ENCODE measurements at regions not wholly inside any gene's neighbourhood (a gene's known extent, or its start where the extent isn't known, plus 50 kb on each side); places are given as distances from the start of the nearest gene placed in this dataset.

DNA sequence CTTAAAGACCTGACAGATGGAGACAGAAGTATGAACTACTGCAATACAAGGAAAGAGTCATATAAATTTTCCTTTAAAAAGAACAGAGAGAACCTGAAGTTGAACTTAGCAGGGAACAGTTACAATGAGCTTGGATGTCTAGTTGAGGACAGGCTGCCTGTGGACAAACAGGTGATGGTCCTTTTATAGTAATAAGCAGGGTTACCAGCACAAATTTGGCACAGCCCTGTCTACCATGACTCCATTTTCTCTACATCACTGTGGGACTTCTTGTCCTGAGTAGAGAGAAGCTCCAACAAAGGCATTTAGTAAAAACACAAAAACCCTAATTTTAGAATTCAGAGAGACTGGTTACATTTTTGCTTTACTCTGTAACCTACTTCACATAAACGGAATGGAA, 448.1 kb downstream of the PLCL1 start:
- DNase-seq = no peak
- no peak overlapping the region for H3K27ac ChIP-seq (ENCODE audit: insufficient read depth in 1 of 2, low read depth in 1 of 2, low read length in 2 of 2, poor library complexity in 1 of 2, severe bottlenecking in 2 of 2)
- H3K36me3 ChIP-seq (ENCODE audit: control insufficient read depth in 4 of 4, insufficient read depth in 4 of 4, low read length in 3 of 4) = no peaks in the 10 kb centered on the region
- H3K4me3 ChIP-seq (ENCODE audit: control insufficient read depth in 1 of 7, extremely low read depth in 1 of 7, insufficient read depth in 4 of 7, low read depth in 2 of 7, low read length in 6 of 7) = no peak overlapping the region
- peaks cover 0 to 7% (median 0%) of the 10 kb centered on the region in 5 experiments for H3K27me3 ChIP-seq (replicated peaks in 2 of 5; ENCODE audit: control insufficient read depth in 4 of 5, insufficient read depth in 5 of 5, low read length in 4 of 5)
- H3K4me1 ChIP-seq (ENCODE audit: control extremely low read depth in 1 of 4, control insufficient read depth in 4 of 4, insufficient read depth in 4 of 4, low read length in 3 of 4) = no peaks in the 10 kb centered on the region
- 100% methylated on average over 1 of the region's 1 CpG for WGBS (ENCODE audit: insufficient coverage)
- no peaks in the 10 kb centered on the region for H3K9me3 ChIP-seq (ENCODE audit: control extremely low read depth in 1 of 5, control insufficient read depth in 4 of 5, insufficient read depth in 2 of 5, low read depth in 1 of 5, low read length in 4 of 5)
- POLR2A ChIA-PET = no interaction called here
- CTCF ChIA-PET = no interaction called here

DNA sequence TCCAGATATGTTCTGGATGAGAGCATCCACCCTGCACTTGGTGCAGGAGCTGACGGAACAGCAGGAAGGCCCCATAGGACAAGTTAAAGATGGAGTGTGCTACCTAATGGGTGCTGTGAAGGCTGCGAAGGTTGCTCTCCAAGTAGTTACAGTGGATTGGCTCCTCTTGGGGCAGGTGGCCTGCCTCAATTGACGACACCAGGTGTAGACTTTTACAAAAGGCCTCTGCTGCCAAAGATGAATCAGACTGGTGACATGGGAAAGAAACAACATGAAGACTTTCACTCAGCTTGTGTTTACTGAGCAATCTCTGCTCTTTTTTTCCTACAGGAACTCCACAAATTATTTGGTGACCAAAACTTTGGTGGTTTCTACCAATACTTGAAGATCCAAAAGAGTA, 437.7 kb downstream of the PLCL1 start:
- Histone ChIP-seq H3K9me3 (ENCODE audit: control extremely low read depth in 1 of 5, control insufficient read depth in 4 of 5, insufficient read depth in 2 of 5, low read depth in 1 of 5, low read length in 4 of 5) (no peaks in the 10 kb centered on the region), H3K4me1 (ENCODE audit: control extremely low read depth in 1 of 4, control insufficient read depth in 4 of 4, insufficient read depth in 4 of 4, low read length in 3 of 4) (peaks cover 0 to 3% (median under 1%) of the 10 kb centered on the region in 4 experiments), H3K36me3 (ENCODE audit: control insufficient read depth in 4 of 4, insufficient read depth in 4 of 4, low read length in 3 of 4) (no peaks in the 10 kb centered on the region), H3K27me3 (replicated peaks in 2 of 5; ENCODE audit: control insufficient read depth in 4 of 5, insufficient read depth in 5 of 5, low read length in 4 of 5) (peaks cover 0 to 4% (median 0%) of the 10 kb centered on the region in 5 experiments), H3K27ac (ENCODE audit: insufficient read depth in 1 of 2, low read depth in 1 of 2, low read length in 2 of 2, poor library complexity in 1 of 2, severe bottlenecking in 2 of 2) (no peak overlapping the region), H3K4me3 (ENCODE audit: control insufficient read depth in 1 of 7, extremely low read depth in 1 of 7, insufficient read depth in 4 of 7, low read depth in 2 of 7, low read length in 6 of 7) (no peak overlapping the region)
- CTCF ChIA-PET = no interaction called here
- DNase-seq = no peak
- POLR2A ChIA-PET = no interaction called here
- WGBS (ENCODE audit: insufficient coverage) = 93% methylated on average over 3 of the region's 3 CpGs

DNA sequence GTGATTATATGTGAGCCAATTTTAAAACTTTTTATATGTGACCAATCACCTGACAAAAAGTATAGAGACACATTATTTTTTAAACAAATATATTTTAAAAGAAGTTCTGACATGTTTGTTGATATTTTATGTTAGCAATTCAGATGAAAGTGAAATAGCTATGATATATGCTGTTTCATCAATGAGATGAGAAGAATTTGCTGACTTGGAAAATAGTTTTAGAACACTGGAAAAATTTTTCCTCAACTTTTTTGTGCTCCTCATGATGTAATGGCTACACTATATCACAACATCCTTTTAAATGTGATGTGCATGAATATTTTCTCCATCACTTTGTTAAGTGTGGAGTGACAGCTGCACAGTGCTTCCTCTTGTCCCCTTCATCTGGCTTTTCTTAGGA, 434.0 kb downstream of the PLCL1 start:
- Histone ChIP-seq H3K9me3 (ENCODE audit: control extremely low read depth in 1 of 5, control insufficient read depth in 4 of 5, insufficient read depth in 2 of 5, low read depth in 1 of 5, low read length in 4 of 5) (no peaks in the 10 kb centered on the region), H3K27ac (ENCODE audit: insufficient read depth in 1 of 2, low read depth in 1 of 2, low read length in 2 of 2, poor library complexity in 1 of 2, severe bottlenecking in 2 of 2) (no peak overlapping the region), H3K4me1 (ENCODE audit: control extremely low read depth in 1 of 4, control insufficient read depth in 4 of 4, insufficient read depth in 4 of 4, low read length in 3 of 4) (peaks cover 0 to 3% (median under 1%) of the 10 kb centered on the region in 4 experiments), H3K36me3 (ENCODE audit: control insufficient read depth in 4 of 4, insufficient read depth in 4 of 4, low read length in 3 of 4) (no peaks in the 10 kb centered on the region), H3K27me3 (replicated peaks in 2 of 5; ENCODE audit: control insufficient read depth in 4 of 5, insufficient read depth in 5 of 5, low read length in 4 of 5) (no peaks in the 10 kb centered on the region), H3K4me3 (ENCODE audit: control insufficient read depth in 1 of 7, extremely low read depth in 1 of 7, insufficient read depth in 4 of 7, low read depth in 2 of 7, low read length in 6 of 7) (no peak overlapping the region)
- DNase-seq = no peak
- ChIA-PET CTCF (no interaction called here), POLR2A (no interaction called here)

DNA sequence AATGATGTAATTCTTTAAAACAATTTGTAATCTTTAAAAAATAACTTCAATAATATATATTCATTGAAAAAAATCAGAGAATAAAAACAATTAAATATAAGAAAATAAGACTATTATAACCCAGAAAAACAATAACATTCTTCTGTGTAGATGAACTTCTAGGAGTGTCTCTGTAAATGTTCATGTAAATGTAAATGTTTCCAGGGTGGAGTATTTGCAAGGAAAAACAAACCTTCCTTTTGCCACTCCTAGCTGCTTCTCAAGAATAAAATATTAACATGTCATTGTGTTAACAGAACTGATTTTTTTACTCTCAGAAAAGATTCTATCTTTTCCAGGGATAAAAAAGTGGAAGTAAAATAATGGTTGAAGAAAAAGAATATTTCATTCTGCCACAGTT, 431.9 kb downstream of the PLCL1 start:
- Histone ChIP-seq H3K9me3 (ENCODE audit: control extremely low read depth in 1 of 5, control insufficient read depth in 4 of 5, insufficient read depth in 2 of 5, low read depth in 1 of 5, low read length in 4 of 5) (no peaks in the 10 kb centered on the region), H3K36me3 (ENCODE audit: control insufficient read depth in 4 of 4, insufficient read depth in 4 of 4, low read length in 3 of 4) (no peaks in the 10 kb centered on the region), H3K4me3 (ENCODE audit: control insufficient read depth in 1 of 7, extremely low read depth in 1 of 7, insufficient read depth in 4 of 7, low read depth in 2 of 7, low read length in 6 of 7) (no peak overlapping the region), H3K27ac (ENCODE audit: insufficient read depth in 1 of 2, low read depth in 1 of 2, low read length in 2 of 2, poor library complexity in 1 of 2, severe bottlenecking in 2 of 2) (no peak overlapping the region), H3K4me1 (ENCODE audit: control extremely low read depth in 1 of 4, control insufficient read depth in 4 of 4, insufficient read depth in 4 of 4, low read length in 3 of 4) (peaks cover 0 to 3% (median under 1%) of the 10 kb centered on the region in 4 experiments), H3K27me3 (replicated peaks in 2 of 5; ENCODE audit: control insufficient read depth in 4 of 5, insufficient read depth in 5 of 5, low read length in 4 of 5) (no peaks in the 10 kb centered on the region)
- CTCF ChIA-PET = no interaction called here
- POLR2A ChIA-PET = no interaction called here
- DNase-seq = no peak

DNA sequence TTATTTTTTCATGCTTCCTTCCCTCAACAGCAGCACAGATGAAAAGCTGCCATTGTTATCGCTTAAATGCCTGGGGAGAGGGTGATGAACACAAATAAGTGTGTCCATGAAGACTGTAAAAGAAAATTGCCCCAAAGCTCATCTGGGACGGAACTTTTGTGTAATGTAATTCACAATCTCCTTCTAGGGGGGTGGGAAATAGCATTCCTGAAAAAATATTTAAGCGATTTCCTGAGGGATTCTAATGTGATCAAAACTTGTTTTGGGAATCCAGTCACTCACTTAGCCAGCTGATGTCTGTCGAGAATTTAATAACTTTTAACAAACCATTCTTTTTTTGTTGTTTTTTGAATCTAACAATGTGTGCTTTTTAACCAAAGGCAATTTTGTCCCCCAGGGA, 427.9 kb downstream of the PLCL1 start:
- H3K9me3 ChIP-seq (ENCODE audit: control extremely low read depth in 1 of 5, control insufficient read depth in 4 of 5, insufficient read depth in 2 of 5, low read depth in 1 of 5, low read length in 4 of 5) = no peaks in the 10 kb centered on the region
- H3K36me3 ChIP-seq (ENCODE audit: control insufficient read depth in 4 of 4, insufficient read depth in 4 of 4, low read length in 3 of 4) = no peaks in the 10 kb centered on the region
- ChIA-PET POLR2A (no interaction called here), CTCF (no interaction called here)
- DNase-seq = no peak
- H3K27me3 ChIP-seq (replicated peaks in 2 of 5; ENCODE audit: control insufficient read depth in 4 of 5, insufficient read depth in 5 of 5, low read length in 4 of 5) = peaks cover 0 to 3% (median 0%) of the 10 kb centered on the region in 5 experiments
- no peaks in the 10 kb centered on the region for H3K4me1 ChIP-seq (ENCODE audit: control extremely low read depth in 1 of 4, control insufficient read depth in 4 of 4, insufficient read depth in 4 of 4, low read length in 3 of 4)
- WGBS (ENCODE audit: insufficient coverage) = 75% methylated on average over 2 of the region's 4 CpGs
- H3K4me3 ChIP-seq (ENCODE audit: control insufficient read depth in 1 of 7, extremely low read depth in 1 of 7, insufficient read depth in 4 of 7, low read depth in 2 of 7, low read length in 6 of 7) = no peak overlapping the region
- no peak overlapping the region for H3K27ac ChIP-seq (ENCODE audit: insufficient read depth in 1 of 2, low read depth in 1 of 2, low read length in 2 of 2, poor library complexity in 1 of 2, severe bottlenecking in 2 of 2)

DNA sequence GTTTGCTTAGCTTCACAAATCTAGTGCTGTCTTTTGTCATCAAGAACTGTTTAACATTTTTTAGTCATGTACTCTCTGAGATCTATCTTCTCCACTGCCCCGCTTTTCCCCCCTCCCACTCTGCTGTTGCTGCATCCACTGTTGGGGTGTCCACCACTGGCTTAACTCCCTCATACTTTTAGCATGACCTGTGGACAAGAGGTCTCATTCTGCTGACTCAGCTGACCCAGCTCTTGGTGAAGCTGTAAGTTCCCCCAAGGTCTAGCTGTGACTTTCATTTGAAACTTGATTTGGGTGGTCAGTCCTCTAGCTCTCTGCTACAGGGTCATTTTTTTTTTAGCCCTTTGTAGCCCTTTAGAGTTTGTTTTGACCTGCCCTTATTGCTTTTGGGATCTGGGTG, 427.2 kb downstream of the PLCL1 start:
- no peaks in the 10 kb centered on the region for H3K36me3 ChIP-seq (ENCODE audit: control insufficient read depth in 4 of 4, insufficient read depth in 4 of 4, low read length in 3 of 4)
- ChIA-PET POLR2A (no interaction called here), CTCF (interaction anchor here (0.6 to 0.9 kb wide), 2 partner anchors 106 to 168 kb away, joined by 3 to 4 read pairs; no protein-coding TSS in a partner anchor)
- no peak overlapping the region for H3K27ac ChIP-seq (ENCODE audit: insufficient read depth in 1 of 2, low read depth in 1 of 2, low read length in 2 of 2, poor library complexity in 1 of 2, severe bottlenecking in 2 of 2)
- H3K4me1 ChIP-seq (ENCODE audit: control extremely low read depth in 1 of 4, control insufficient read depth in 4 of 4, insufficient read depth in 4 of 4, low read length in 3 of 4) = no peaks in the 10 kb centered on the region
- no peak for DNase-seq
- peaks cover 0 to 3% (median 0%) of the 10 kb centered on the region in 5 experiments for H3K27me3 ChIP-seq (replicated peaks in 2 of 5; ENCODE audit: control insufficient read depth in 4 of 5, insufficient read depth in 5 of 5, low read length in 4 of 5)
- no peak overlapping the region for H3K4me3 ChIP-seq (ENCODE audit: control insufficient read depth in 1 of 7, extremely low read depth in 1 of 7, insufficient read depth in 4 of 7, low read depth in 2 of 7, low read length in 6 of 7)
- H3K9me3 ChIP-seq (ENCODE audit: control extremely low read depth in 1 of 5, control insufficient read depth in 4 of 5, insufficient read depth in 2 of 5, low read depth in 1 of 5, low read length in 4 of 5) = no peaks in the 10 kb centered on the region
- WGBS (ENCODE audit: insufficient coverage) = 92% methylated on average over 1 of the region's 1 CpG

DNA sequence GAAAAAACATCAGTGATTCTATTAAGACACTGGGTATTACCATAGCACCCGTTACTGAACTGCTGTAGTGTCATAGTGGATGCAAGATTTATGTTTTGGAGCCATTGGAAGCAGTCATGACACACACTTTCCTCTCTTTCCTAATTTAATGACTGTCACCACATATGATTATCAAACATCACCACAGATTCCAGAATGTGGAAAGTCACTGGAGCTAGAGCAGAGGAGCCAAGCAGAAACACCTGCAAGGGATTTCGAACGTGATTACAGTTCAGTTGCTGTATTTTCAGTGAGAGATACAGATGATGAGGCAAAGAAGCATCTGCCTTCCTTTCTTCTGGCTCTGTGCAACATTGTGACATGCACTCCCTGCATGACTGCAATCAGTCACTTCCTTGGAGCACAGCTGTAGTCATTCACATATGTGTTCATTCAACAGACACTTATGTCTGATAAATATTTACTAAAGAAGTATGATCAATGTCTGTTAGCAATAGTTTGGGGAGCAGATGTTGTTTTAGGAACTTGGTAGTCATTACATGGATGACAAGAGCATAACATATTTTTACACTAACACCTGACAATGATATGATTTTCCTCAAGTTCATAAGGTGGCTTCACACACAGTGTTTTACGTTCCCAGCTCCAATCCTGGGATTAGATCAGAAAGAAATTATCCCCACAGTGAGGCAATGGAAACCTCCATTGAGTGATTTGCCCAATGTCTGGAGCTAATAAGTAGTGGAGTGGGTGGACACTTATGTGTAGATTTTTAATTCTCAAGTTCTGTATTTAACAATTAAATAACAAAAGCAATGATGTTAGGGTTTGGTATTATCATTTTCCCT, 416.6 kb downstream of the PLCL1 start:
- POLR2A ChIA-PET = no interaction called here

More for the DNA sequence above, 416.6 kb downstream of the PLCL1 start:
- no peaks in the 10 kb centered on the region for H3K27me3 ChIP-seq (replicated peaks in 2 of 5; ENCODE audit: control insufficient read depth in 4 of 5, insufficient read depth in 5 of 5, low read length in 4 of 5)
- WGBS (ENCODE audit: insufficient coverage) = 90% methylated on average over 3 of the region's 4 CpGs
- no peak overlapping the region for H3K4me3 ChIP-seq (ENCODE audit: control insufficient read depth in 1 of 7, extremely low read depth in 1 of 7, insufficient read depth in 4 of 7, low read depth in 2 of 7, low read length in 6 of 7)
- H3K9me3 ChIP-seq (ENCODE audit: control extremely low read depth in 1 of 5, control insufficient read depth in 4 of 5, insufficient read depth in 2 of 5, low read depth in 1 of 5, low read length in 4 of 5) = no peaks in the 10 kb centered on the region
- no peaks in the 10 kb centered on the region for H3K36me3 ChIP-seq (ENCODE audit: control insufficient read depth in 4 of 4, insufficient read depth in 4 of 4, low read length in 3 of 4)
- no peak for DNase-seq
- no peak overlapping the region for H3K27ac ChIP-seq (ENCODE audit: insufficient read depth in 1 of 2, low read depth in 1 of 2, low read length in 2 of 2, poor library complexity in 1 of 2, severe bottlenecking in 2 of 2)
- CTCF ChIA-PET = no interaction called here
- H3K4me1 ChIP-seq (ENCODE audit: control extremely low read depth in 1 of 4, control insufficient read depth in 4 of 4, insufficient read depth in 4 of 4, low read length in 3 of 4) = no peaks in the 10 kb centered on the region

All from common myeloid progenitor, CD34-positive (primary cell).